ENCODE measurements at regions not wholly inside any gene's neighbourhood (a gene's known extent, or its start where the extent isn't known, plus 50 kb on each side); places are given as distances from the start of the nearest gene placed in this dataset.

DNA sequence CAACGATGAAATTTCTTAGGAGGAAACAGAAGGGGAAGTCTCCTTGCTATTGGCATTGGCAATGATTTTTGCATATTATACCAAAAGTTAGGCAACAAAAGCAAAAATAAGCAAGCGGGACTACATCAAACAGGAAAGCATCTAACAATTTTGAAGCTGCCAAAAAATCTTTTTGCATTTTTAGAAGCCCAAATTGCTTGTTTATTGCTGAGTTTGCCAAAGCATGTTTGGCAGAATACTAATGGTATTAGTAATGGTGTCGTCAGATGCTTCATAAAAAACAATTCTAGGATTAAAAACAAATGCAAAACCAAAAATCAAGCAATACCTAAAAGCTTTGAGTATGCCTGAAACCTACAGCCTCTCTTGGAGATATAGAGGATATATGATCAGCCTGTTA lies 80.0 kb downstream of the GALR1 start:
- intact Hi-C loops (cut with DNase I; ENCODE audit: low total_unique reads), result no loop called here
- no peak overlapping the region for H3K27ac ChIP-seq
- H3K4me3 ChIP-seq, result no peak overlapping the region
- DNase-seq, result no peak
- TF ChIP-seq, protein P1, sequence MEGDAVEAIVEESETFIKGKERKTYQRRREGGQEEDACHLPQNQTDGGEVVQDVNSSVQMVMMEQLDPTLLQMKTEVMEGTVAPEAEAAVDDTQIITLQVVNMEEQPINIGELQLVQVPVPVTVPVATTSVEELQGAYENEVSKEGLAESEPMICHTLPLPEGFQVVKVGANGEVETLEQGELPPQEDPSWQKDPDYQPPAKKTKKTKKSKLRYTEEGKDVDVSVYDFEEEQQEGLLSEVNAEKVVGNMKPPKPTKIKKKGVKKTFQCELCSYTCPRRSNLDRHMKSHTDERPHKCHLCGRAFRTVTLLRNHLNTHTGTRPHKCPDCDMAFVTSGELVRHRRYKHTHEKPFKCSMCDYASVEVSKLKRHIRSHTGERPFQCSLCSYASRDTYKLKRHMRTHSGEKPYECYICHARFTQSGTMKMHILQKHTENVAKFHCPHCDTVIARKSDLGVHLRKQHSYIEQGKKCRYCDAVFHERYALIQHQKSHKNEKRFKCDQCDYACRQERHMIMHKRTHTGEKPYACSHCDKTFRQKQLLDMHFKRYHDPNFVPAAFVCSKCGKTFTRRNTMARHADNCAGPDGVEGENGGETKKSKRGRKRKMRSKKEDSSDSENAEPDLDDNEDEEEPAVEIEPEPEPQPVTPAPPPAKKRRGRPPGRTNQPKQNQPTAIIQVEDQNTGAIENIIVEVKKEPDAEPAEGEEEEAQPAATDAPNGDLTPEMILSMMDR (IDR thresholded peaks at IDR 0.05), result no peak
- no peaks in the 10 kb centered on the region for H3K27me3 ChIP-seq
- H3K36me3 ChIP-seq, result no peaks in the 10 kb centered on the region
- no peaks in the 10 kb centered on the region for H3K9me3 ChIP-seq
- H3K4me1 ChIP-seq, result no peaks in the 10 kb centered on the region

DNA sequence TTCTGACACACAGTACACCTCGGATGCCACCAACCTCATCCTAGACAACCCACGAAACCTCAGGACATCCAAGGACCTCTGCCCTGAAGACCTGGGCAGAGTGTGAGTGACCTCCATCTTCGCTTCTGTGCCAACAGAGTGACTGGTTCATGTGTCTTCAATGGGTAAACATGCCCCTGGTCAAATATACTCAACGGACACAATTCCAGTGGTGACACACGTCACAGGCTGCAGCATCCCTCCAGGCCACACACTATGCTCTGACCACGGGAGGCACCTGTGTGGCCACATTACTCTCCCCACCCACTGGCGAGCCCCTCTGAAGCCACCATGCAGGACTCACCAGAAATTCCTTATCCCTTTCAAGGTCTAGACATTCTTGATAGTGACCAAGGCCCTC lies 85.2 kb downstream of the GALR1 start:
- TF ChIP-seq, protein P1 (IDR thresholded peaks at IDR 0.05), result no peak
- peaks cover 0 to under 1% of the 10 kb centered on the region in 2 donors for H3K27me3 ChIP-seq
- H3K27ac ChIP-seq, result no peak overlapping the region
- no peaks in the 10 kb centered on the region for H3K36me3 ChIP-seq
- no peak for DNase-seq
- no peaks in the 10 kb centered on the region for H3K4me1 ChIP-seq
- no peaks in the 10 kb centered on the region for H3K9me3 ChIP-seq
- H3K4me3 ChIP-seq, result no peak overlapping the region
- intact Hi-C loops (cut with DNase I; ENCODE audit: low total_unique reads), result no loop called here

DNA sequence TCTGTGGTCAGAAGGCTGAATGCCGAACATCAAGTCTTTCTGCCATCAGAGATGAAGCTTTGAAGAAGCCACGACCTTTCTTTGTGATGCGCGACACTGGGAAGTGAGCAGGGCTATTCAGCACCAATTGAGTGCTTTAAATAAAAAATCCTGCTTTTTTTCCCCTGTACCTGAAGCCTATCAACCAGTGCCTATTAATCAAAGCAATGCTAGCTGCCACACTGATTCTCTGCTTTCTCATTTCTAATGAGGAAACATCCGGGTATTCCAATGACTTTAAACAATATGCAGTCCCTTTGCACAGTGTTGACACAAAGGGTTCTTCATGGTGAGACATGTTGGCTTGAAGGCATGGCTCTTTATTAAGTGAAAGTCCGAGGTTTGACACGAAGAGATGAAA lies 88.0 kb downstream of the GALR1 start:
- no peak overlapping the region for H3K27ac ChIP-seq
- no peak overlapping the region for H3K4me3 ChIP-seq
- intact Hi-C loops (cut with DNase I; ENCODE audit: low total_unique reads), result no loop called here
- H3K36me3 ChIP-seq, result no peaks in the 10 kb centered on the region
- H3K9me3 ChIP-seq, result no peaks in the 10 kb centered on the region
- H3K4me1 ChIP-seq, result no peaks in the 10 kb centered on the region
- no peak for DNase-seq
- peaks cover 0 to 5% of the 10 kb centered on the region in 2 donors for H3K27me3 ChIP-seq
- TF ChIP-seq, protein P1 (IDR thresholded peaks at IDR 0.05), result no peak

DNA sequence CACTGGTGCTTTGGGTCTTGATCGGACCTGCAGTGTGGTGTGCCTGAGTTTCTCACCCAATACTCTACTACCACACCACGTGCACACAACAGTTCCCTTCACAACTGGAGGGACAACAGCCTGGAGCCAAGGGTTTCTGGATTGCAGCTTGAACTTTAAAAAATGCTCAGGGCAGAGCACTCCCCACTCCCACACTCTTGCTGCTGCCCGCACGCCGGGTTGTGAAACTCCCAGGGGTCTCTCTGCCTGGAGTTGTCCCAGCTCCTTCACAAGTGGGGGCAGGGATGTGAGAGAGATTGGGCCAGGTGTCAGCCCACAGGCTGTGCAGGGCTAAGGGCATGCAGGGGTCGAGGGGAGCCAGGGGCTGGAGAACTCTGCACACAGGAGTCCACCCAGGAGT lies 89.4 kb downstream of the GALR1 start:
- H3K4me1 ChIP-seq, result no peaks in the 10 kb centered on the region
- peaks cover 0 to 5% of the 10 kb centered on the region in 2 donors for H3K27me3 ChIP-seq
- TF ChIP-seq, protein P1 (IDR thresholded peaks at IDR 0.05), result no peak
- H3K36me3 ChIP-seq, result no peaks in the 10 kb centered on the region
- H3K9me3 ChIP-seq, result no peaks in the 10 kb centered on the region
- no peak for DNase-seq
- no peak overlapping the region for H3K4me3 ChIP-seq
- no peak overlapping the region for H3K27ac ChIP-seq
- intact Hi-C loops (cut with DNase I; ENCODE audit: low total_unique reads), result no loop called here

DNA sequence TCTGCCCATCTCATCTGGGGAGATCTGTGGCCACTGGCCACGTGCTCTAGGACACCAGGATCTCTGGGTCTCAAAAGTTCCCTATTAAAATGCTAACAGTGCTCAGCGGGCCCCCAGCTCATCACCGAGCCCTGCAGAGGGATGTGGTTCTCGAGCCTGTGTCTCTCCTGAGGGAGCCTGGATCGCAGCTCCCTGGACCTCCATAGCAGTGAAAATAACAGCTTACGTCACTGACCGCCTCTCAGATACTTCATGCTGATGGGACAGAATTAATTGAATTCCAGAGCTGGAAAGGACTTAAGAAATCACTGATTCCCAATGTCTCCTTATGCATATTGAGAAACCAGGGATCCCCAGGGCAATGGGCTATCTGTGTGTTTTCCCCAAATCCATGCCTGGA lies 90.0 kb downstream of the GALR1 start:
- TF ChIP-seq, protein P1 (IDR thresholded peaks at IDR 0.05), result no peak
- Histone ChIP-seq H3K27ac (no peak overlapping the region), H3K27me3 (peaks cover 0 to 5% of the 10 kb centered on the region in 2 donors), H3K4me3 (no peak overlapping the region), H3K36me3 (no peaks in the 10 kb centered on the region), H3K4me1 (no peaks in the 10 kb centered on the region), H3K9me3 (no peaks in the 10 kb centered on the region)
- intact Hi-C loops (cut with DNase I; ENCODE audit: low total_unique reads), result no loop called here
- no peak for DNase-seq

DNA sequence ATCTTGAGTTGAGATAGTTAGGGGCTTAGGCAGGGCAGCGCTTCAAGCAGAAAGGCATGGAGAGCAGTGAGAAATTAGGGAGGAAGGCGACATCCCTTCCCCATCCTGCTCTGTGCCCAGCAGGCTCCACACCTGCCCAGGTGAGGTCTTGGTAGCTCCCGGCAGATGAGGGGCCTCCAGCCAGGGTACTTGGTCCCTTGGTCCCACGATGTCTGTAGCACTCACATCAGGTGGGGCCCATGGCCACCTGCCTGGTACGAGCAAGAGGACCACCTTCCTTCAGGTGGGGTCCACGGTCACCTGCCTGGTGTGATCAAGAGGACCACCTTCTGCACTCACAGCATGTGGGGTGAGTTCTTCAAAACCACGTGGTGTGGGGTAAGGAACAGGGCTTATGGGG lies 91.2 kb downstream of the GALR1 start:
- H3K27ac ChIP-seq, result no peak overlapping the region
- peaks cover 0 to 5% of the 10 kb centered on the region in 2 donors for H3K27me3 ChIP-seq
- no peak for DNase-seq
- intact Hi-C loops (cut with DNase I; ENCODE audit: low total_unique reads), result no loop called here
- no peaks in the 10 kb centered on the region for H3K4me1 ChIP-seq
- H3K4me3 ChIP-seq, result no peak overlapping the region
- no peaks in the 10 kb centered on the region for H3K9me3 ChIP-seq
- no peaks in the 10 kb centered on the region for H3K36me3 ChIP-seq
- TF ChIP-seq, protein P1 (IDR thresholded peaks at IDR 0.05), result no peak
